T-helper 17 cell (primary cell): ENCODE measurements at regions not wholly inside any gene's neighbourhood (a gene's known extent, or its start where the extent isn't known, plus 50 kb on each side); places are given as distances from the start of the nearest gene placed in this dataset.
"Not testable (repeated sequence)": the region's sequence is repeated elsewhere in the genome, so short reads cannot be mapped to it uniquely, and the experiment has no call there.

ENCODE experiments used
- ATAC-seq: fragments of 150-1000 bp; cut with Tn5 transposase; 2 replicates; pipeline ENCODE4 v1.10.0; 2021; ENCODE audit warnings: mild to moderate bottlenecking, moderate library complexity
- DNase-seq, 3 donors: peaks; one replicate each; pipeline versions ENCODE4 v3.0.0 to v3.0.0-alpha.2; 2020 to 2021
- H3K9me3 ChIP-seq: one replicate; pipeline ENCODE4 v1.7.0; 2013; ENCODE audit warnings: low read length, mild to moderate bottlenecking; ENCODE audit not compliant: control insufficient read depth, poor library complexity, severe bottlenecking
- H3K27ac Mint-ChIP-seq: one replicate; pipeline ENCODE4 v1.8.0; 2022; ENCODE audit warnings: mild to moderate bottlenecking, moderate library complexity, mixed read lengths
- H3K27me3 Mint-ChIP-seq: one replicate; pipeline ENCODE4 v1.8.0; 2022; ENCODE audit warnings: mixed read lengths
- H3K36me3 Mint-ChIP-seq: one replicate; pipeline ENCODE4 v1.8.0; 2022; ENCODE audit warnings: low read depth, mixed read lengths
- H3K4me1 Mint-ChIP-seq: one replicate; pipeline ENCODE4 v1.8.0; 2022; ENCODE audit warnings: mild to moderate bottlenecking, mixed read lengths
- H3K4me3 Mint-ChIP-seq: one replicate; pipeline ENCODE4 v1.8.0; 2022; ENCODE audit warnings: mild to moderate bottlenecking, moderate library complexity, mixed read lengths

DNA sequence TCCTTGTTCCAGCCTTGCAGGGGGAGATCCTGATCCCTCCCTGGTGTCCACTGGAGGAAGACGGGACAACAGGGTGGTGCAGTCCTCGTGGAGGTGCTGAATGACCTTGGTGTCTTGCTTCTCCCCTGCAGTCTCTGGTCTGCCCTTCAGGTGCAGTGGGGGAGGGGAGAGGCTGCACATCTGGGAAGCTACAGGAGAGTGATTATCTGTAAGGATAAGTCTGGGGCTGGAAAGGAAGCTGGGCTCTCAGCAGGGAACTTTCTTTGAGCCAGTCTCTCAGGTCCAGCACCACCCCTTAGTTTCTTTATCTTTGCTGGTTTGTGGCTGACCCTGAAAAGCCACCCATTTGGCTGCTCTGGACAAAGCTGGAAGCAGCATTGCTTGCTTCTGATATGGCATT, 275.6 kb downstream of the CCSER2 start:
- H3K9me3 ChIP-seq = no peaks in the 10 kb centered on the region
- H3K4me1 Mint-ChIP-seq = peaks cover 4% of the 10 kb centered on the region
- DNase-seq = no peak
- ATAC-seq = no peak
- peaks cover 2% of the 10 kb centered on the region for H3K36me3 Mint-ChIP-seq
- H3K27ac Mint-ChIP-seq = no peak overlapping the region
- H3K4me3 Mint-ChIP-seq = no peak overlapping the region
- peaks cover 43% of the 10 kb centered on the region for H3K27me3 Mint-ChIP-seq

DNA sequence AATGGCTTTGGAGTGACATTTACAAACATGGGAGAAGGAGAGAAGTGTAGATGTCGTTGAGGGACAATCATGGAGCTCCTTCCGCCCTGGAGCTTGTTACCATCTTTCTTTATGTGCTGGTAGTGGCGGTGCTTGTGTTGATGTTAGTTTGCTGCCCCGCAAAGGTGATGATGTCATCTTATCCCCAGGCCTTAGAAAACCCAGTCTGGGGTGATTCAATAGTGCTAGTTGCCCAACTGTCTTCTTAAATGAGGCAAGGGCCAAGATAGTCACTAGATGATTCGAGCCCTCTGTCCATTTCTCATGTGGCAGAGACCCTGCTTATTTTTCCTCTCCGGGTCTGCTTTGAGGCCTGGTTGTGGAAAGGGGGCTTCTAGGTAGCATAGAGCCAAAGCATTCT, 277.4 kb downstream of the CCSER2 start:
- DNase-seq (no peak), ATAC-seq (no peak)
- H3K27ac Mint-ChIP-seq = no peak overlapping the region
- no peak overlapping the region for H3K4me3 Mint-ChIP-seq
- peaks cover 4% of the 10 kb centered on the region for H3K4me1 Mint-ChIP-seq
- peaks cover 2% of the 10 kb centered on the region for H3K36me3 Mint-ChIP-seq
- no peaks in the 10 kb centered on the region for H3K9me3 ChIP-seq
- H3K27me3 Mint-ChIP-seq = peaks cover 46% of the 10 kb centered on the region

DNA sequence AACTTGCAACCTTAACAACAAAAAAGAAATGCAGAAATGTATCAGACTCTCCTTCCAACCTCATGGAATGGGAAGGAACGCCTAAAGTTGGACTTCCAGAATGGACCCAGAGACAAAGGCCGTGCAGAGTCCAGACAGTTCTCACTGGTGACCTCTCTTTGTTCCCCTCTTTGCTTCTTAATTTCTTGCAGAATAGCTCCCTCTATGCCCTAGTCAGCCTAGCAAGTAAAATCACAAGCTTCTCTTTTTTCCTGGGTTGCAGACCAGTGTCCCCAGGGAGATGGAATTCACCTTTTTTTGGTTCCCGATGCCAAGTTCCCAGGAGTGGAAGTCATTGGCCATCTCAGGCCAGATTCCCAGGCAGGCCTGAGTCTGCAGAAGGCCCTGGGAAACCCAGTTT, 278.0 kb downstream of the CCSER2 start:
- H3K9me3 ChIP-seq = no peaks in the 10 kb centered on the region
- H3K4me1 Mint-ChIP-seq = peaks cover 4% of the 10 kb centered on the region
- H3K27ac Mint-ChIP-seq = no peak overlapping the region
- ATAC-seq = no peak
- no peak for DNase-seq
- H3K27me3 Mint-ChIP-seq = peaks cover 46% of the 10 kb centered on the region
- H3K36me3 Mint-ChIP-seq = peaks cover 2% of the 10 kb centered on the region
- no peak overlapping the region for H3K4me3 Mint-ChIP-seq

DNA sequence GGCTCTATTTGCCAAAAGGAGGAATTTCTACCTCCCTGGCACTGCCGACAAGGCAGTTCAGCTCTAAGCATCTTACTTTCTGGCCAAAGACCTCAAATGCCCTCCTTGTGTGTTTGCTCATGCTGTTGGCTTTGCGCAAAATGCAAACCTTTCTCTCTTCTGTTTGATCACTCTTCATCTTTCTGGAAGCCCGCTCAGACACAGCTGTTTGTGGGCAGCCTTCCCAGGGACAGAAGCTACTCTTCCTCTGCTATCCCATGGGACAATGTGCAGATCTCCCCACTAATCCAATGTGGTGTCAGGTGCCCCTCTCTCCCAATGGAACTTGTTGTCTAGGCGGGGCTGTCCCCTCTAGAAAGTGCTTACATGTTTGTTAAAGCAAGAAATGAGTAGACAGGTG, 278.7 kb downstream of the CCSER2 start:
- no peak for DNase-seq
- H3K4me1 Mint-ChIP-seq = peaks cover 4% of the 10 kb centered on the region
- no peak overlapping the region for H3K4me3 Mint-ChIP-seq
- no peak overlapping the region for H3K27ac Mint-ChIP-seq
- peaks cover 46% of the 10 kb centered on the region for H3K27me3 Mint-ChIP-seq
- H3K36me3 Mint-ChIP-seq = peaks cover 2% of the 10 kb centered on the region
- no peaks in the 10 kb centered on the region for H3K9me3 ChIP-seq
- no peak for ATAC-seq

DNA sequence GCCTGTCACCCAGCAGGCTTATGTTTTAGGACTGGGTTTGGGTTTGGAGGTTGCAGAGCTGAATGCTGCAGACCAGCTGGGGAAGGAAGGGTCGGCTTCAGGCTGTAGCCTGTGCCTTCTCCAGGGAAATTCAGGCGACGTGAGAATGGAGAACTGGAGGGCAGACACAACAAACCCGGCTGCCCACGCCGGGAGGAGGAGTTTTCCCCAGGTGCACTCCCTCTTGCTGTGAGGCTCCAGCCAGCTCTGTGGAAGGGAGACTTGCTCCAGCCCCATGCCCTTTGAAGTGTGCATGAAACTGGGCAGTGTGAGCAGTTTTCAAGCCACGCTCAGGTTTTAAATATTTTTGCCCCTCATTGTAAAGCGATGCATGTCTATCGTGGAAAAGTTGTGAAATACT, 279.1 kb downstream of the CCSER2 start:
- no peak overlapping the region for H3K4me3 Mint-ChIP-seq
- H3K27ac Mint-ChIP-seq = no peak overlapping the region
- no peak for ATAC-seq
- H3K4me1 Mint-ChIP-seq = peaks cover 4% of the 10 kb centered on the region
- no peaks in the 10 kb centered on the region for H3K9me3 ChIP-seq
- peaks cover 48% of the 10 kb centered on the region for H3K27me3 Mint-ChIP-seq
- no peak for DNase-seq
- peaks cover 2% of the 10 kb centered on the region for H3K36me3 Mint-ChIP-seq

DNA sequence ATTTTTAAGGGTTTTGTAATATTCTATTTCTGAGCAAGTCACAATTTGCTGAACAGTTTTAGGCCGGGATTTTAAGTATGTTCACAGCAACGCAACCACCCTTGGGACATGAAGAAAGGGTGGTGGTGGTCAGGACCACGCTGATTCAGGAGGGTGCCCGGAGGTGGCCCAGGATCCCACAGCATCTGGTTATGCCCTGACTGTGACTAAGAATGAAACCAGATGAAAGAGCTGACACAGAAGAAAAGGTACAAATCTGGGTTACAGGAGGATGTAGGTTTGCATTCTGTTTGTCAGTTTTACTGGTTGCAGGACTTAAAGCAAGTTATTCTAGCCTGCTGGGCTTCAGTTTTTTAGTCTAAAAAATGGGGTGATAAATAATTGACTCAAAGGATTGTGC, 279.7 kb downstream of the CCSER2 start:
- Mint-ChIP-seq H3K4me1 (peaks cover 4% of the 10 kb centered on the region), H3K27ac (no peak overlapping the region), H3K36me3 (peaks cover 2% of the 10 kb centered on the region), H3K27me3 (peaks cover 54% of the 10 kb centered on the region), H3K4me3 (no peak overlapping the region)
- DNase-seq = no peak
- H3K9me3 ChIP-seq = no peaks in the 10 kb centered on the region
- ATAC-seq = no peak

DNA sequence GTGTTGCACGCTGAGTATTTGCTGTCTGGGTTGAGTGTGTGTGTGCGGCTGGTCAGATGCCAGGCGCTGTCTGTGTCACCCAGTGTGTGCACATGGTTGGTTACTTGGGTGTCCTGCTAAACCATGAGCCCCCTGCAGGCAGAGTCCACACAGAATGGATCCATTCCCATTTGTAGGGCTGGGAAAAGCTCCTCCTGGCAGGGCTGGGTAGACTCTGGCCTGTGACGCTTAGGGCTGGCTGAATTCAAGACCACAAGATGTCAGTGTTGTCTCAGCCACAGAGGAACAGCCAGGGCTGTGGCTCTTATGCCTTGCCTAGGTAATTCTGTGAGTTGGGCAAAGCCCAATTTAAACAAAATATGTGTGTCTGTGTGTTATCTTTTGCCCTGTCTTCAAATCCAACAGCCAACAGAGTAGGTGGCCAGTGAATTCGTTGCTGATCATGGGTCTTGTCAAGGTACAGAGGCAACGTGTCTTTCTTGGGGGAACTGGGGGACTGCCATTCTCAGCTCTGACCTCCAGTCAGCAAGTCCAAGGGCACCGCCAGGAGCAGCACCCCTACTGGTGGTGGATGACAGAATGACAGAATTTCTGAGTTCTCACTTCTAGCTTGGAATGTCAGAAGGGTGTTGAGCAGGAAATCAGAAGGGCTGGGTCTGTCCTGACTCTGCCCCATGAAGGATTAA, 285.1 kb downstream of the CCSER2 start:
- Mint-ChIP-seq H3K27ac (no peak overlapping the region), H3K4me3 (no peak overlapping the region), H3K36me3 (no peaks in the 10 kb centered on the region), H3K4me1 (no peaks in the 10 kb centered on the region), H3K27me3 (peaks cover 55% of the 10 kb centered on the region)
- ATAC-seq = no peak
- DNase-seq = no peak
- H3K9me3 ChIP-seq = no peaks in the 10 kb centered on the region

DNA sequence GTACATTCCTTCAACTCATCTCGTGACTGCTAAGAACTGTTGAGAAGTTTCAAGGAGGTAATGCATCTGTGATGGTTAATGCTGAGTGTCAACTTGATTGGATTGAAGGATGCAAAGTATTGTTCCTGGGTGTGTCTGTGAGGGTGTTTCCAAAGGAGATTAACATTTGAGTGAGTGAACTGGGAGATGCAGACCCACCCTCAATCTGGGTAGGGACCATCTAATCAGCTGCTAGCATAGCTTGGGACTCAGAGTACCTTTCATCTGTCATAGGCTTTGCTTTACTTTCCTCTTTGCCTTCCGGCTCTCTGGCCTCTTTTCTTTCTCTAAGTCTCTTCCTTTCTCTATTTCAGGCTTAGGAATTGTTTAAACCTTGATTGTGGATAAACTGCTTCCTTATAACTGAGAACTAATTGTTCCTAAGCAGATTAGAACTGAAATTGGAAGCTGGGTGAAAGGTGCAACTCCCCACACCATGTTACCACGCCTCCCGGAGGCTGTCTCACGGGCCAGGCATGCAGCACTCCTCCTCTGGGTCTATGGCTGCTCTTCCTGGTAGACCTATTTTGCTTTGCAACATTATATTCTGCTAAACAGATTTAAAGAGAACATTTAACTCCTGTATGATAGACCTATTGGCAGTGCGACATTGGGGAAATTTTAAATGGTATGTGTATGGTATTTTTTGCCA, 298.2 kb downstream of the CCSER2 start:
- H3K9me3 ChIP-seq = no peaks in the 10 kb centered on the region
- Mint-ChIP-seq H3K36me3 (no peaks in the 10 kb centered on the region), H3K27ac (no peak overlapping the region), H3K4me1 (no peaks in the 10 kb centered on the region), H3K27me3 (peaks cover 36% of the 10 kb centered on the region), H3K4me3 (no peak overlapping the region)
- no peak for ATAC-seq
- no peak for DNase-seq

DNA sequence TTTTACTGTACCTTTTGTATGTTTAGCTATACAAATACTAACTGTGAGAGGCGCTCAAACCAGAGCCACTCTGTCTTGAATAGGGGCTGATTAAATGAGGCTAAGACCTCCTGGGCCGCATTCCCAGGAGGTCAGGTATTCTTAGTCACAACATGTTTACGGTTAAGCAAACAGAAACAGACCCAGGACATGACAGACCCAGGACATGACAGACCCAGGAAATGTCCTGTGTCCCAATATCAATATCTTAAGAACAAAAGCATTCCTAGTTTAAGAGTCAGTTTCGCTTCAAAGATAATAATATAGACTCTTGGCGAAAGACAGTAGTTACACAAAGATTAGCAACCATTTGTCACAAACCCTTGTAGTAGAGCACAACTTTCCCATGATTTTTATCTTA, 304.5 kb downstream of the CCSER2 start:
- no peak overlapping the region for H3K27ac Mint-ChIP-seq
- H3K36me3 Mint-ChIP-seq = no peaks in the 10 kb centered on the region
- ATAC-seq (no peak), DNase-seq (no peak)
- H3K4me3 Mint-ChIP-seq = no peak overlapping the region
- no peaks in the 10 kb centered on the region for H3K4me1 Mint-ChIP-seq
- H3K9me3 ChIP-seq = no peaks in the 10 kb centered on the region
- peaks cover 13% of the 10 kb centered on the region for H3K27me3 Mint-ChIP-seq

DNA sequence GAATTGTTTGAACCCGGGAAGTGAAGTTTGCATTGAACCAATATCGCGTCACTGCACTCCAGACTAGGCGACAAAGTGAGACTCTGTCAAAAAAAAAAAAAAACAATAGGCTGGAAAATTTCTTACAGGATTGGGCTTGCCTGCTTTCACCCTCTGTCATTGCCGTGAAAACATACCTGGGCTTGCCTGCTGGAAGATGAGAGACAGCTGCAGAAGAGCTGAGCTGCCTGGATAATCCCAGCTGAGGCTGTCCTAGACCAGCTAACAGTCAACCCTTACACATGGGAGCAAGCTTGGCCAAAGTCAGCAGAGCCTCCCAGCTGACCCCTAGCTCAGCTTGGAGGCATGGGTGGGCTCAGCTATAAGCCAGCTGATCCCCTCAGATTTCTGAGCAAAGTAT, 306.2 kb downstream of the CCSER2 start:
- Mint-ChIP-seq H3K4me1 (no peaks in the 10 kb centered on the region), H3K27me3 (peaks cover 13% of the 10 kb centered on the region), H3K27ac (no peak overlapping the region), H3K4me3 (no peak overlapping the region), H3K36me3 (no peaks in the 10 kb centered on the region)
- ATAC-seq = no peak
- H3K9me3 ChIP-seq = no peaks in the 10 kb centered on the region
- no peak for DNase-seq

DNA sequence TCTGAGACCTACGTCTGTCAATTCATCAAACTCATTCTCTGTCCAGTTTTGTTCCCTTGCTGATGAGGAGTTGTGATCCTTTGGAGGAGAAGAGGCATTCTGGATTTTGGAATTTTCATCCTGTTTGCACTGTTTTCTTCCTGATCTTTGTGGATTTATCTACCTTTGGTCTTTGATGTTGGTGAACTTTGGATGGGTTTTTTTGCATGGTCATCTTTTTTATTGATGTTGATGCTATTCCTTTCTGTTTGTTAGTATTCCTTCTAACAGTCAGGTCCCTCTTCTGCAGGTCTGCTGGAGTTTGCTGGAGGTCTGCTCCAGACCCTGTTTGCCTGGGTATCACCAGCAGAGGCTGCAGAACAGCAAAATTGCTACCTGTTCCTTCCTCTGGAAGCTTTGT, 322.2 kb downstream of the CCSER2 start:
- DNase-seq, H3K27me3 Mint-ChIP-seq, H3K27ac Mint-ChIP-seq, H3K4me3 Mint-ChIP-seq, H3K36me3 Mint-ChIP-seq, H3K4me1 Mint-ChIP-seq, H3K9me3 ChIP-seq, ATAC-seq: not testable (repeated sequence)

DNA sequence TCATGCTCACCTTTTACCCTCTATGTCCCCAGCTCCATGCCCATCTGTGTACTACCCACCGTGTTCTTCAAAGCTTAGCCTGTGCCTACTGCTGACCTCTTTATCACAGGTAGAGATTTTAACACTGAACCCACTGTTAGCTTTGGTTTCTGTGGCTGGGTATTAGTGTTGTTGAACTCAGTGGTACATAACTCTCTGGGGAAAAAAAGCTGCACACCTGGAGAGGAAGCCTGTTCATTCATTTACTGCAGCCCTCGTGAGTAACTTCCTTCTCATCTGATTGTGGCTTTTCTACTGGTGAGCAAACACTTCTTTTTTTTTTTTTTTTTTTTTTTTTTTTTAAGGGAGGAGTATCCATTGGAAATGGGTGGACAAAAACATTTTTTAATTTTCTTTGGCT, 326.3 kb downstream of the CCSER2 start:
- no peaks in the 10 kb centered on the region for H3K4me1 Mint-ChIP-seq
- no peak overlapping the region for H3K27ac Mint-ChIP-seq
- H3K36me3 Mint-ChIP-seq = no peaks in the 10 kb centered on the region
- DNase-seq (no peak), ATAC-seq (no peak)
- peaks cover 15% of the 10 kb centered on the region for H3K27me3 Mint-ChIP-seq
- no peak overlapping the region for H3K4me3 Mint-ChIP-seq
- no peaks in the 10 kb centered on the region for H3K9me3 ChIP-seq

DNA sequence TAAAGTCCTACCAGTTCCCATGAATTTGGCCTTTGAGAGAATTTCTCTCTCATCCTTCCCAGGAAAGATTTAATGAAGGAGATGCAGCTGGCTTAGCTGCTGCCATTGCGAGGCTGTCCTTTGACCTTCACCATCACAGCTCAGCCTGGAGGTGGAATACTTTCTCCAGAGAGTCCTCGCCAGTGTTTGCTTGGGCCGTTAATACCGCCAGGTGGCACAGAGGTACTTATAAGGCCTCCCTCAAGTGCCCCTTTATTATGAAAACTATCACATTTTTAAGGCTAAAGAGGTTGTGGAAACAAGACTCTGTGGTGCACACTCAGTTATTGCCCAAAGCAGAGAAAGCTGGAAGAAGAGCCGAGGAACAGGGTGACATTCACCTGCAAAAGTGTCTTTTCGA, 330.6 kb downstream of the CCSER2 start:
- DNase-seq (no peak), ATAC-seq (no peak)
- peaks cover 25% of the 10 kb centered on the region for H3K27me3 Mint-ChIP-seq
- H3K4me1 Mint-ChIP-seq = peaks cover 2% of the 10 kb centered on the region
- H3K36me3 Mint-ChIP-seq = no peaks in the 10 kb centered on the region
- no peak overlapping the region for H3K4me3 Mint-ChIP-seq
- no peaks in the 10 kb centered on the region for H3K9me3 ChIP-seq
- no peak overlapping the region for H3K27ac Mint-ChIP-seq
